ENCODE measurements at regions not wholly inside any gene's neighbourhood (a gene's known extent, or its start where the extent isn't known, plus 50 kb on each side); places are given as distances from the start of the nearest gene placed in this dataset.

DNA sequence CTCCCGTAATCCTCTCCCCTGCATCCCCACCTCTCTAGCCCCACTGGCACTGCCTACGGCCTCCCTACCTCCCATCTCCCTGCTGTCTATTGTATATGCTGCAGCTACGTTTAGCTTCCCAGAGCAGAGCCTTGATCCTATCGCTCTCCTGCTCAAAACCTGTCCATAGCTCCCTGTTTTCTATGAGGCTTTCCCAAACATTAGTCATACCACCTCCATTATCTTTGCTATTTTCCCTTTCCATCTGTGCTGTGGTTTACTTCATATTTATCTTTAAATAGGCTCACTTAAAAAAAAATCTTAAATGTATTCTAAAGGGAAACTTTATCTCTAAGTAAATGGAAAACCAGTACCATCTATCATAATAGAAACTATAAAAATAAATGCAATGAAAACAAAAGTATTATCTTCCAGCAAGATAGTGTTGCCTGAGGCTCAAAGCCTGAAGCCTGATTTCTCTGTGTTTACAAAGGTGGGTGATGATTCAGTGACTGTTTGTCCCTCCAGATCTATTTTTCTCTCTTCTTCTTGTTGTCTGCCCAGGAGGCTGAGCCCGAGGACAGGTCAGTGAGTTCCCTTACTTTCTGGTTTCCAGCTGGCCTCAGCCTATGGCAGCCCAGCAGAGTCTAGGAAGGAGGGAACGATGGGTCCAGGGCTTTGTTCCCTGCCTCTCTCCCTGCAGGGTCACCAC is 397.1 kb upstream of the CFAP20DC start:
- Mint-ChIP-seq H3K9me3 (ENCODE audit: low read depth) (peaks cover 4% of the 10 kb centered on the region), H3K4me3 (no peak overlapping the region), H3K36me3 (peaks cover 19% of the 10 kb centered on the region), H3K4me1 (peaks cover 65% of the 10 kb centered on the region), H3K27ac (no peak overlapping the region), H3K27me3 (no peaks in the 10 kb centered on the region)
- DNase-seq (no peak), ATAC-seq (no peak)
- CTCF ChIA-PET, result no interaction called here

DNA sequence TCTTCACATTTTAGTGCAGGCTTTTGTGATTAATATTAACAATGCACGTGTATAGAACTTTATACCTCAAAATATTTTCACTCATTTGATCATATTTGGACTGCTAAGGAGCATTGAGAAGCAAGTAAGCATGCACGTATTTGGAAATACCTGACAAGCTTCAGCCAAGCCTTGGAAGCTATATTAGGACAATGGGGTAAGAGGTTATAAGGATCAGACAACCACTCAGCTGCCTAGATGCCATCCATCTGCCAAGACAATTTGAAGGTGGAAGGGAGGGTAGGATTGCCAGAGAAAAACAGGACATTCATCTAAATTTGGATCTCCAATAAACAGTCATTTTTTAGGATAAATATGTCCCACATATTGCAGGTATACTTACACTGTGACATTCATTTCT is 394.9 kb upstream of the CFAP20DC start:
- no peak for DNase-seq

DNA sequence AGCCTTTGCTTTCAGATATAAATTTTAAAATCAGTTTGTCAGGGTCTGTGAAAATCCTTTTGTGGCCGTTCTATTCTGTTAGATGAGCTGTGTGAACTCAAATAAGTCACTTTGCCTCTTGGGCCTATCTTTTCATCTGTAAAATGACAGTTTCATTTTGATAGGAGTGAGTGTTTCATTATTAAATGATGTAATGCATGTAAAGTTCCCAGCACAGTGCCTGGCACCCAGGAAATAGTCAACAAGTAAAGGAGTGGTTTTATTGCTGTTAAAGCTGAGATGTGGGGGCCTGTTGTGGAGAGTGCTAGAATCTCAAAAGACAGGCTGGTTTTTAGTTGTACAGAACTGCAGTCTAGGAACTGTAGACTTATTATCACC is 394.5 kb upstream of the CFAP20DC start:
- peak overlapping the region; percentile 36 for H3K4me3 Mint-ChIP-seq
- H3K9me3 Mint-ChIP-seq (ENCODE audit: low read depth), result peaks cover 4% of the 10 kb centered on the region
- DNase-seq (peak; percentile 53), ATAC-seq (peak; percentile 88)
- peak overlapping the region; percentile 88 for H3K27ac Mint-ChIP-seq
- H3K4me1 Mint-ChIP-seq, result peaks cover 40% of the 10 kb centered on the region
- peaks cover 6% of the 10 kb centered on the region for H3K36me3 Mint-ChIP-seq
- peaks cover 4% of the 10 kb centered on the region for H3K27me3 Mint-ChIP-seq
- CTCF ChIA-PET, result interaction anchor here (0.8 to 1.5 kb wide), 3 partner anchors 19 to 58 kb away, joined by 3 to 5 read pairs (median 3); no protein-coding TSS in a partner anchor

More for the DNA sequence above, 394.9 kb upstream of the CFAP20DC start:
- peaks cover 4% of the 10 kb centered on the region for H3K9me3 Mint-ChIP-seq (ENCODE audit: low read depth)
- H3K36me3 Mint-ChIP-seq, result peaks cover 10% of the 10 kb centered on the region
- H3K4me3 Mint-ChIP-seq, result no peak overlapping the region
- H3K27ac Mint-ChIP-seq, result peak overlapping the region; percentile 88
- peaks cover 42% of the 10 kb centered on the region for H3K4me1 Mint-ChIP-seq
- CTCF ChIA-PET, result interaction anchor here (0.8 to 1.5 kb wide), 3 partner anchors 19 to 59 kb away, joined by 3 to 5 read pairs (median 3); no protein-coding TSS in a partner anchor
- no peak for ATAC-seq
- H3K27me3 Mint-ChIP-seq, result peaks cover 4% of the 10 kb centered on the region

- peaks cover 4% of the 10 kb centered on the region for H3K9me3 Mint-ChIP-seq (ENCODE audit: low read depth)
- peaks cover 4% of the 10 kb centered on the region for H3K27me3 Mint-ChIP-seq
- ATAC-seq, result peak; percentile 54
- H3K4me3 Mint-ChIP-seq, result peak overlapping the region; percentile 36
- H3K27ac Mint-ChIP-seq, result peak overlapping the region; percentile 88
- H3K36me3 Mint-ChIP-seq, result peaks cover 2% of the 10 kb centered on the region
- CTCF ChIA-PET, result interaction anchor here (0.6 to 1.5 kb wide), 5 partner anchors 18 to 1360 kb away, joined by 3 to 7 read pairs (median 4); no protein-coding TSS in a partner anchor
- DNase-seq, result no peak
- peaks cover 37% of the 10 kb centered on the region for H3K4me1 Mint-ChIP-seq
Observed at GRCh38 chr3:59443618-59444293, 393.9 kb upstream of the CFAP20DC start.

GRCh38 chr3:59442046-59442445 is 392.2 kb upstream of the CFAP20DC start:
- H3K4me3 Mint-ChIP-seq, result no peak overlapping the region
- H3K4me1 Mint-ChIP-seq, result peaks cover 29% of the 10 kb centered on the region
- DNase-seq (no peak), ATAC-seq (no peak)
- CTCF ChIA-PET, result interaction anchor here (1.0 kb wide), 1 partner anchor 129 kb away, joined by 3 read pairs; no protein-coding TSS in a partner anchor
- H3K36me3 Mint-ChIP-seq, result peaks cover 1% of the 10 kb centered on the region
- no peaks in the 10 kb centered on the region for H3K9me3 Mint-ChIP-seq (ENCODE audit: low read depth)
- no peak overlapping the region for H3K27ac Mint-ChIP-seq
- H3K27me3 Mint-ChIP-seq, result peaks cover 4% of the 10 kb centered on the region

DNA sequence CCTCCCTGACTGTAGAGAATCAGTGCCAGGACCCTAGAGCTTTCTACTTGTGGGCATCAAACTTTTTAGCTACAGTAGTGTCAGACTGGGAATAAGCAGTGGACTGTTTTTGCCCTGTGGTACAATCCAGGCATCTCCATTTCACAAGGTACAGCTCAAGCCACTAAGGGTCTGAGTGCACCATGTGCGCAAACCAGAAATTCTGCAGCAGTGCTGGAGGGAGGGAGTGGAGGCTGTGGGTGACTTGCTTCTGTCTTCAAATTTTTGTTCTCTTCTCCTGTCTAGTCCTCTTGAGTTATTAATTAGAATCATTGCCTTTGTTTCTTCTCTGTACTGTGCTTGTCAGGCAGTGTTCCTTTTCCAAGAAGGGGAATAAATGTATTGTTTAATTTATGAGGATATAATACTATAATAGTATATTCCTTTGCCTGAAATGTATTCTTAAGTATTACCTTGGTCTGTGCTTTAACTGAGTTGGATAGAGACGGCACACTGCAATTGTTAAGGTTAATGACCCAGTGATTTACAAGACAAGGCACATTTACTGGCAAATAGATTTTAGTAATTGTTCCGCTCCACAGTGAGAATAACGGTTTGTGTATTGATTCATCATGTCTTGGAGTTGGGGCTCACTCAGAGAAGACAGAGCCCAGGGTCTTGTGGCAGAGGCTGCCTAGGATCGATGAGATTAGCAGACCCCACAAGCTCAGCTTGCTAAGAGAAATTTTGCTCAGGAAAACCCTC is 390.6 kb upstream of the CFAP20DC start:
- ATAC-seq (no peak), DNase-seq (no peak)
- CTCF ChIA-PET, result no interaction called here
- H3K36me3 Mint-ChIP-seq, result peaks cover 3% of the 10 kb centered on the region
- H3K27me3 Mint-ChIP-seq, result peaks cover 4% of the 10 kb centered on the region
- H3K9me3 Mint-ChIP-seq (ENCODE audit: low read depth), result no peaks in the 10 kb centered on the region
- H3K4me3 Mint-ChIP-seq, result no peak overlapping the region
- H3K27ac Mint-ChIP-seq, result no peak overlapping the region
- H3K4me1 Mint-ChIP-seq, result peaks cover 24% of the 10 kb centered on the region

- CTCF ChIA-PET, result no interaction called here
- Mint-ChIP-seq H3K27me3 (peaks cover 4% of the 10 kb centered on the region), H3K27ac (no peak overlapping the region), H3K9me3 (ENCODE audit: low read depth) (peaks cover 14% of the 10 kb centered on the region), H3K4me1 (peaks cover 4% of the 10 kb centered on the region), H3K36me3 (peaks cover 9% of the 10 kb centered on the region), H3K4me3 (no peak overlapping the region)
- ATAC-seq (no peak), DNase-seq (no peak)
Observed at GRCh38 chr3:59438492-59438891, 388.7 kb upstream of the CFAP20DC start.

GRCh38 chr3:59436164-59436958 is 386.5 kb upstream of the CFAP20DC start:
- no peak overlapping the region for H3K4me3 Mint-ChIP-seq
- H3K4me1 Mint-ChIP-seq, result no peaks in the 10 kb centered on the region
- peaks cover under 1% of the 10 kb centered on the region for H3K27me3 Mint-ChIP-seq
- CTCF ChIA-PET, result interaction anchor here (1.0 kb wide), 1 partner anchor 11 kb away, joined by 3 read pairs; no protein-coding TSS in a partner anchor
- ATAC-seq (no peak), DNase-seq (no peak)
- peaks cover 12% of the 10 kb centered on the region for H3K36me3 Mint-ChIP-seq
- peaks cover 20% of the 10 kb centered on the region for H3K9me3 Mint-ChIP-seq (ENCODE audit: low read depth)
- no peak overlapping the region for H3K27ac Mint-ChIP-seq

DNA sequence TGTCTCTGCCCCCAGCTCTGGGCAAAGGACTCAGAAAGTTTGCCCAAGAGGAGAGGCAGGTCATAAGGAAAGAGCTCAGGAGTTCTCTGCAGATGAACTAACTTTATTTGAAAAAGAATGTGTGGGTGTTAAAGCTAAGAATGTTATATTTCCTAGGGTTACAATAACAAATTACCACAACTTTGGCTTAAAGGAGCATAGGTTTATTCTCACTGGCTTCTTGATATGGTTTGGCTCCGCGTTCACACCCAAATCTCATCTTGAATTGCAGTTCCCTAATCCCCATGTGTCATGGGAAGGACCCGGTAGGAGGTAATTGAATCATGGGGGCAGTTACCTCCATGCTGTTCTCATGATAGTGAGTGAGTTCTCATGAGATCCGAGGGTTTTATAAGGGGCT is 383.7 kb upstream of the CFAP20DC start:
- Mint-ChIP-seq H3K4me3 (no peak overlapping the region), H3K36me3 (peaks cover 12% of the 10 kb centered on the region), H3K27ac (no peak overlapping the region), H3K9me3 (ENCODE audit: low read depth) (peaks cover 20% of the 10 kb centered on the region), H3K4me1 (no peaks in the 10 kb centered on the region), H3K27me3 (peaks cover 2% of the 10 kb centered on the region)
- DNase-seq, result no peak
- CTCF ChIA-PET, result no interaction called here
- no peak for ATAC-seq

GRCh38 chr3:59432665-59433064 is 382.8 kb upstream of the CFAP20DC start:
- Mint-ChIP-seq H3K4me1 (peaks cover 6% of the 10 kb centered on the region), H3K27me3 (peaks cover 2% of the 10 kb centered on the region), H3K9me3 (ENCODE audit: low read depth) (peaks cover 20% of the 10 kb centered on the region), H3K36me3 (peaks cover 12% of the 10 kb centered on the region), H3K4me3 (no peak overlapping the region), H3K27ac (no peak overlapping the region)
- ATAC-seq, result no peak
- DNase-seq, result no peak
- CTCF ChIA-PET, result no interaction called here

DNA sequence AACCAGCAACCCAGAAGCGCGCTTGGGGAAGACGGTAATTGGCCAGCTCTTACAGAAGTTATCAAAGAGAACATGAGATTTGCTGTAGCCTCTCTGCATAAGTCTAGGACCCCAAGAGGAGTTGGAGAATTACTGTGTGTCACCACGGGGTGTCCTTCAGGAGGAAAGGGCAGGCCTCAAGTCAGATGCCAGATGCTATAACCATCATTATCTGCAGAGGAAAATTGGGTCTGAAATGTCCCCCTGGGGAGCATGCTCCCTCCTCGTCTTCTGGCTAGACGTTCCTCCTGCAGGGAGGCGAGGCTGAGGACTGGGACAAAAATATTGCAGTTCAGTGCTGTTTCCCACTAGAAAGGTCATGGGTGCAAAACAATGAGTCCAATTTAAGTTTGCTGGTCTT is 380.5 kb upstream of the CFAP20DC start:
- Mint-ChIP-seq H3K27me3 (peaks cover 2% of the 10 kb centered on the region), H3K27ac (no peak overlapping the region), H3K9me3 (ENCODE audit: low read depth) (peaks cover 20% of the 10 kb centered on the region), H3K36me3 (peaks cover 11% of the 10 kb centered on the region), H3K4me3 (no peak overlapping the region), H3K4me1 (peaks cover 29% of the 10 kb centered on the region)
- DNase-seq (no peak), ATAC-seq (no peak)
- CTCF ChIA-PET, result no interaction called here

GRCh38 chr3:59429198-59429597 is 379.4 kb upstream of the CFAP20DC start:
- ATAC-seq, result no peak
- H3K4me3 Mint-ChIP-seq, result no peak overlapping the region
- no peak overlapping the region for H3K27ac Mint-ChIP-seq
- H3K9me3 Mint-ChIP-seq (ENCODE audit: low read depth), result peaks cover 12% of the 10 kb centered on the region
- peaks cover 2% of the 10 kb centered on the region for H3K27me3 Mint-ChIP-seq
- CTCF ChIA-PET, result no interaction called here
- peaks cover 9% of the 10 kb centered on the region for H3K36me3 Mint-ChIP-seq
- no peak for DNase-seq
- peaks cover 39% of the 10 kb centered on the region for H3K4me1 Mint-ChIP-seq
